H9 (cell line): ENCODE measurements at regions not wholly inside any gene's neighbourhood (a gene's known extent, or its start where the extent isn't known, plus 50 kb on each side); places are given as distances from the start of the nearest gene placed in this dataset.

Source experiments
- DNase-seq: peaks from one replicate; pipeline ENCODE4 v3.0.0-alpha.2; 2017
- H2AFZ ChIP-seq: one replicate; pipeline ENCODE4 v1.6.1; 2013; ENCODE audit warnings: mild to moderate bottlenecking, low read length, control low read depth, moderate library complexity
- H2AK5ac ChIP-seq: 2 replicates; pipeline ENCODE4 v1.6.1; 2013; ENCODE audit warnings: low read length, control low read depth, mixed read lengths; ENCODE audit not compliant: insufficient read length
- H2BK120ac ChIP-seq: one replicate; pipeline ENCODE4 v1.6.1; 2013; ENCODE audit warnings: low read depth, mild to moderate bottlenecking, low read length, control low read depth, inconsistent platforms; ENCODE audit not compliant: poor library complexity, severe bottlenecking
- H2BK12ac ChIP-seq: 2 replicates; pipeline ENCODE4 v1.6.1; 2013; ENCODE audit warnings: low read length, control low read depth, mixed read lengths, low read depth; ENCODE audit not compliant: insufficient read length
- H2BK15ac ChIP-seq: 2 replicates; pipeline ENCODE4 v1.6.1; 2013; ENCODE audit warnings: low read depth, low read length, control low read depth
- H2BK20ac ChIP-seq: one replicate; pipeline ENCODE4 v1.6.1; 2013; ENCODE audit warnings: low read depth, mild to moderate bottlenecking, low read length, control low read depth, inconsistent platforms; ENCODE audit not compliant: poor library complexity, severe bottlenecking
- H2BK5ac ChIP-seq: 2 replicates; pipeline ENCODE4 v1.6.1; 2013; ENCODE audit warnings: low read length, control low read depth, mixed read lengths; ENCODE audit not compliant: insufficient read length
- H3K14ac ChIP-seq: 2 replicates; pipeline ENCODE4 v1.6.1; 2013; ENCODE audit warnings: low read length, control low read depth; ENCODE audit not compliant: insufficient read depth
- H3K18ac ChIP-seq: 2 replicates; pipeline ENCODE4 v1.6.1; 2013; ENCODE audit warnings: low read depth, mild to moderate bottlenecking, mixed read lengths, low read length, control low read depth; ENCODE audit not compliant: insufficient read length
- H3K23ac ChIP-seq: 2 replicates; pipeline ENCODE4 v1.6.1; 2013; ENCODE audit warnings: low read length, control low read depth, mixed read lengths, low read depth; ENCODE audit not compliant: insufficient read length
- H3K23me2 ChIP-seq: 2 replicates; pipeline ENCODE4 v1.6.1; 2013; ENCODE audit warnings: low read depth, mild to moderate bottlenecking, mixed read lengths, low read length, control low read depth; ENCODE audit not compliant: insufficient read length, poor library complexity, severe bottlenecking
- H3K27ac ChIP-seq: 2 replicates; pipeline ENCODE4 v1.5.1; 2013; ENCODE audit warnings: low read length, control low read depth, mixed read lengths, low read depth; ENCODE audit not compliant: insufficient read length
- H3K27me3 ChIP-seq: 2 replicates; pipeline ENCODE4 v1.6.1; 2013; ENCODE audit warnings: low read length, control low read depth, inconsistent platforms; ENCODE audit not compliant: insufficient read depth
- H3K4ac ChIP-seq: 2 replicates; pipeline ENCODE4 v1.6.1; 2013; ENCODE audit warnings: low read depth, mild to moderate bottlenecking, control low read depth, inconsistent platforms, low read length, moderate library complexity
- H3K4me1 ChIP-seq: 2 replicates; pipeline ENCODE4 v1.6.1; 2013; ENCODE audit warnings: low read length, control low read depth, inconsistent platforms; ENCODE audit not compliant: insufficient read depth
- H3K4me2 ChIP-seq: 2 replicates; pipeline ENCODE4 v1.6.1; 2013; ENCODE audit warnings: low read length, control low read depth, mixed read lengths; ENCODE audit not compliant: insufficient read length, insufficient read depth
- H3K56ac ChIP-seq: 2 replicates; pipeline ENCODE4 v1.6.1; 2013; ENCODE audit warnings: low read depth, mild to moderate bottlenecking, mixed read lengths, low read length, control low read depth; ENCODE audit not compliant: insufficient read length
- H3K79me1 ChIP-seq: 2 replicates; pipeline ENCODE4 v1.6.1; 2013; ENCODE audit warnings: low read depth, mild to moderate bottlenecking, moderate library complexity, low read length, control low read depth, inconsistent platforms; ENCODE audit not compliant: insufficient read depth, poor library complexity, severe bottlenecking
- H3K79me2 ChIP-seq: 2 replicates; pipeline ENCODE4 v1.6.1; 2013; ENCODE audit warnings: low read length, control low read depth, inconsistent platforms; ENCODE audit not compliant: insufficient read depth
- H3K9ac ChIP-seq: 2 replicates; pipeline ENCODE4 v1.6.1; 2013; ENCODE audit warnings: low read length, control low read depth, mixed read lengths; ENCODE audit not compliant: insufficient read length; ENCODE audit errors: extremely low read depth
- H3K9me3 ChIP-seq: one replicate; pipeline ENCODE4 v1.6.1; 2013; ENCODE audit warnings: low read depth, low read length, inconsistent platforms; ENCODE audit not compliant: control insufficient read depth
- H3T11ph ChIP-seq: one replicate; pipeline ENCODE4 v1.6.1; 2013; ENCODE audit warnings: mild to moderate bottlenecking, low read length, control low read depth, inconsistent platforms
- H4K20me1 ChIP-seq: one replicate; pipeline ENCODE4 v1.6.1; 2013; ENCODE audit not compliant: control insufficient read depth, insufficient read length, insufficient read depth
- H4K5ac ChIP-seq: 2 replicates; pipeline ENCODE4 v1.6.1; 2013; ENCODE audit warnings: low read depth, mild to moderate bottlenecking, mixed read lengths, low read length, control low read depth; ENCODE audit not compliant: insufficient read length
- H4K8ac ChIP-seq: replicated peaks from 2 replicates; pipeline ENCODE4 v1.6.1; 2013; ENCODE audit warnings: low read length, control low read depth, mixed read lengths, low read depth; ENCODE audit not compliant: insufficient read length
- H4K91ac ChIP-seq: 2 replicates; pipeline ENCODE4 v1.6.1; 2013; ENCODE audit warnings: low read depth, mild to moderate bottlenecking, moderate library complexity, mixed read lengths, low read length, control low read depth; ENCODE audit not compliant: insufficient read length
- H3K27ac Mint-ChIP-seq, 3 experiments: 2 replicates in 2 of 3; 3 replicates in 1 of 3; pipeline ENCODE4 v1.8.0; 2020 to 2021; ENCODE audit warnings: mixed read lengths in 3 of 3, mild to moderate bottlenecking in 1 of 3, moderate library complexity in 1 of 3
- H3K27me3 Mint-ChIP-seq: 2 replicates; pipeline ENCODE4 v1.8.0; 2021; ENCODE audit warnings: low read depth, mild to moderate bottlenecking, moderate library complexity, mixed read lengths
- H3K36me3 Mint-ChIP-seq, 3 experiments: 2 replicates in 2 of 3; 3 replicates in 1 of 3; pipeline ENCODE4 v1.8.0; 2020 to 2021; ENCODE audit warnings: low read depth in 3 of 3, mixed read lengths in 3 of 3; ENCODE audit not compliant: insufficient read depth in 1 of 3
- H3K4me1 Mint-ChIP-seq, 2 experiments: 2 replicates each; pipeline ENCODE4 v1.8.0; 2020; ENCODE audit warnings: mixed read lengths in 2 of 2
- H3K4me3 Mint-ChIP-seq, 2 experiments: 2 replicates in 1 of 2; 3 replicates in 1 of 2; pipeline ENCODE4 v1.8.0; 2020 to 2021; ENCODE audit warnings: mild to moderate bottlenecking in 2 of 2, mixed read lengths in 2 of 2, moderate library complexity in 1 of 2
- H3K9me3 Mint-ChIP-seq, 2 experiments: 2 replicates in 1 of 2; 3 replicates in 1 of 2; pipeline ENCODE4 v1.8.0; 2020; ENCODE audit warnings: mild to moderate bottlenecking in 2 of 2, mixed read lengths in 2 of 2, moderate library complexity in 1 of 2
- CTCF ChIP-seq: fragments of 200-600 bp; sonication (generic); conservative IDR thresholded peaks from 3 replicates; pipeline ENCODE4 v1.8.0; 2021; ENCODE audit warnings: antibody characterized with exemption, mild to moderate bottlenecking
- WGBS: extraction: QIAGEN DNeasy Blood & Tissue Kit; methylation state at CpG from one replicate; pipeline ENCODE4 v1.1.7; 2013; ENCODE audit warnings: missing lambda C conversion rate, low lambda C conversion rate, mixed read lengths; ENCODE audit not compliant: insufficient read length; ENCODE audit errors: extremely low coverage; 5-methylcytosine and 5-hydroxymethylcytosine counted together

DNA sequence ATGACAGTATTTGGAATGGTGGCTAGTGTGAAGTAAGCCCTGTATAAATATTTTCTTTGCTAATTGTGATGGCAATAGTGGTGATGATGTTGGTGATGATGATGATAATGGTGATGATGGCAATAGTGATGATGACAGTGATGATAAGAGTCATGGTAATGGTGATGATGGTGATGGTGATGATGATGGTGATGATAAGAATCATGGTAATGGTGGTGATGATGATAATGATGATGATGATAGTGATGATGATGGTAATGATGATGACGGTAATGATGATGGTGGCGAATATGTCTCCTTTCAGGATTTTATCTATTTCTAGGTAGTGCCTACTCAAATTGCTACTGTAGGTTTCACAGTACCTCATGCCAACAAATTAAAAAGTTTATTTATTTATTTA, 205.4 kb downstream of the GALR1 start:
- no peaks in the 10 kb centered on the region for H3K36me3 Mint-ChIP-seq
- WGBS, result no CpG with 5 or more reads among the region's 2 CpGs
- no peaks in the 10 kb centered on the region for H3K23me2 ChIP-seq

More for the DNA sequence above, 205.4 kb downstream of the GALR1 start:
- no peaks in the 10 kb centered on the region for H3K9me3 Mint-ChIP-seq
- no peak overlapping the region for H4K8ac ChIP-seq
- H3K4ac ChIP-seq, result no peak overlapping the region
- H3K27me3 Mint-ChIP-seq, result no peaks in the 10 kb centered on the region
- no peak overlapping the region for H2BK20ac ChIP-seq
- H3K14ac ChIP-seq, result no peak overlapping the region
- H3K4me1 Mint-ChIP-seq, result peaks cover 11 to 14% of the 10 kb centered on the region in 2 experiments
- H2BK120ac ChIP-seq, result no peak overlapping the region
- no peak overlapping the region for H3K56ac ChIP-seq
- no peaks in the 10 kb centered on the region for H3K9me3 ChIP-seq
- H2BK12ac ChIP-seq, result no peak overlapping the region
- no peaks in the 10 kb centered on the region for H4K20me1 ChIP-seq
- no peaks in the 10 kb centered on the region for H3K79me2 ChIP-seq
- no peak overlapping the region for H3K27ac ChIP-seq
- H3K27ac Mint-ChIP-seq, result no peak overlapping the region
- no peak overlapping the region for H2AK5ac ChIP-seq
- DNase-seq, result no peak
- no peak overlapping the region for H3K23ac ChIP-seq
- H3K4me2 ChIP-seq, result no peak overlapping the region
- H3K79me1 ChIP-seq, result no peaks in the 10 kb centered on the region
- H3K9ac ChIP-seq, result no peak overlapping the region
- H3K4me3 Mint-ChIP-seq, result no peak overlapping the region
- H3T11ph ChIP-seq, result no peak overlapping the region
- H4K5ac ChIP-seq, result no peak overlapping the region
- H3K4me1 ChIP-seq, result no peaks in the 10 kb centered on the region
- TF ChIP-seq CTCF, result no peak
- no peak overlapping the region for H2BK5ac ChIP-seq
- no peak overlapping the region for H2AFZ ChIP-seq
- no peak overlapping the region for H4K91ac ChIP-seq
- no peaks in the 10 kb centered on the region for H3K27me3 ChIP-seq
- H3K18ac ChIP-seq, result no peak overlapping the region
- no peak overlapping the region for H2BK15ac ChIP-seq
